ENCODE measurements at regions not wholly inside any gene's neighbourhood (a gene's known extent, or its start where the extent isn't known, plus 50 kb on each side); places are given as distances from the start of the nearest gene placed in this dataset.

DNA sequence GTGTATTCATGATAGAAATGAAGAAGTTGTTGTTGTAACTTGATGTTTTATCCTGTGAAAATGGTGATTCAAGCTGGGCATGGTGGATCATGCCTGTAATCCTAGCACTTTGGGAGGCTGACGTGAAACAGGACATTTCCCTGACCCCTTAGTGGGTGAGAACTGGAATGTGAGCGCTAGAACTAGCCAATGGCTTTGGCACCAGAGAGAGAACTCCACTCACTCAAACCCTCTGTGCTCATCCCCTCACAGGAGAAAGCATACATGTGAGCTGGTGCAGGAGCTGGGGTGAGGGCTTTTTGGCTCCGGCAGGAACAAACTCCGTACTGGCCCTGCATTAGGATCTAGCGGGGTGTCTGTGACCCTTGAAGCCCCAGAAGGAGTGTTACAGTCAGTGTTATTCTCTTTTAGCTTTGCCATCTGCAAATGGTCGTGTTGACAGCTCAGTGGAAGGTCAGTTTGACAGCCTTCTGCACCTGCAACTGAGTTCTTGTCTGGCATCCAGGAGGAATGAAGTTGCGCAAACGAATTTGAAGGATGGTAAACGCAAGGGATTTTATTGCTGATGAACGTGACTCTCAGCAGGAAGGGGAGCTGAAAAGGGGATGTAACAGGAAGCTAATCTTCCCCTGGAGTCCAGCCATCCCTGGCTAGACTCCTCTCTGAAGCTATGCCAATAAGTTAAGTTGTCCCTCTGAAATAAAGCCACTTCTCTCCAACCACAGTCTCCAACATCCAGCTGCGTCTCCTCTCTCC lies 1016.6 kb upstream of the CADM2 start:
- no peaks in the 10 kb centered on the region for H3K36me3 Mint-ChIP-seq (ENCODE audit: low read depth, unreplicated experiment)
- H2AFZ ChIP-seq (ENCODE audit: low read depth, low read length): no peak overlapping the region
- H3K27ac Mint-ChIP-seq (ENCODE audit: unreplicated experiment): no peak overlapping the region
- no peaks in the 10 kb centered on the region for H3K36me3 ChIP-seq (ENCODE audit: insufficient read depth, low read length)
- H3K9ac ChIP-seq (ENCODE audit: low read length): no peak overlapping the region
- H3K9me3 ChIP-seq (ENCODE audit: insufficient read depth, low read depth, low read length): no peaks in the 10 kb centered on the region
- H3K27ac ChIP-seq (ENCODE audit: low read depth, low read length): no peak overlapping the region
- H3K4me1 Mint-ChIP-seq (ENCODE audit: low read depth, unreplicated experiment): no peaks in the 10 kb centered on the region
- DNase-seq (ENCODE audit: low read depth) (no peak), FAIRE-seq (no peak)
- H3K4me1 ChIP-seq (ENCODE audit: insufficient read depth, low read length): no peaks in the 10 kb centered on the region
- TF ChIP-seq EZH2 (IDR thresholded peaks at IDR 0.05; ENCODE audit: insufficient read depth, low read length): no peak
- no peak for TF ChIP-seq CTCF (IDR thresholded peaks at IDR 0.05; ENCODE audit: insufficient read depth, low read depth, low read length)
- no peak overlapping the region for H3K4me3 ChIP-seq (ENCODE audit: insufficient read depth, low read depth, low read length)
- H3K4me3 Mint-ChIP-seq (ENCODE audit: unreplicated experiment): no peak overlapping the region
- no peaks in the 10 kb centered on the region for H3K79me2 ChIP-seq (ENCODE audit: insufficient read depth, low read length)
- no peak overlapping the region for H3K4me2 ChIP-seq (ENCODE audit: low read length)
- H4K20me1 ChIP-seq (ENCODE audit: insufficient read depth, low read length): no peaks in the 10 kb centered on the region
- no peaks in the 10 kb centered on the region for H3K27me3 Mint-ChIP-seq (ENCODE audit: low read depth, unreplicated experiment)
- no peaks in the 10 kb centered on the region for H3K27me3 ChIP-seq (ENCODE audit: insufficient read depth, low read length)
- no peaks in the 10 kb centered on the region for H3K9me3 Mint-ChIP-seq (ENCODE audit: unreplicated experiment)

- H3K4me2 ChIP-seq (ENCODE audit: low read length): no peak overlapping the region
- Mint-ChIP-seq H3K4me3 (ENCODE audit: unreplicated experiment) (no peak overlapping the region), H3K36me3 (ENCODE audit: low read depth, unreplicated experiment) (no peaks in the 10 kb centered on the region), H3K27ac (ENCODE audit: unreplicated experiment) (no peak overlapping the region), H3K4me1 (ENCODE audit: low read depth, unreplicated experiment) (no peaks in the 10 kb centered on the region), H3K9me3 (ENCODE audit: unreplicated experiment) (no peaks in the 10 kb centered on the region), H3K27me3 (ENCODE audit: low read depth, unreplicated experiment) (no peaks in the 10 kb centered on the region)
- H4K20me1 ChIP-seq (ENCODE audit: insufficient read depth, low read length): no peaks in the 10 kb centered on the region
- H3K4me1 ChIP-seq (ENCODE audit: insufficient read depth, low read length): no peaks in the 10 kb centered on the region
- H3K9ac ChIP-seq (ENCODE audit: low read length): no peak overlapping the region
- H3K27ac ChIP-seq (ENCODE audit: low read depth, low read length): no peak overlapping the region
- no peaks in the 10 kb centered on the region for H3K36me3 ChIP-seq (ENCODE audit: insufficient read depth, low read length)
- H3K9me3 ChIP-seq (ENCODE audit: insufficient read depth, low read depth, low read length): no peaks in the 10 kb centered on the region
- DNase-seq (ENCODE audit: low read depth): no peak
- TF ChIP-seq EZH2 (IDR thresholded peaks at IDR 0.05; ENCODE audit: insufficient read depth, low read length): no peak
- TF ChIP-seq CTCF (IDR thresholded peaks at IDR 0.05; ENCODE audit: insufficient read depth, low read depth, low read length): no peak
- H3K4me3 ChIP-seq (ENCODE audit: insufficient read depth, low read depth, low read length): no peak overlapping the region
- H3K27me3 ChIP-seq (ENCODE audit: insufficient read depth, low read length): no peaks in the 10 kb centered on the region
- H3K79me2 ChIP-seq (ENCODE audit: insufficient read depth, low read length): no peaks in the 10 kb centered on the region
- H2AFZ ChIP-seq (ENCODE audit: low read depth, low read length): no peak overlapping the region
- no peak for FAIRE-seq
Measured at GRCh38 chr3:83946049-83946448, 1012.7 kb upstream of the CADM2 start.

DNA sequence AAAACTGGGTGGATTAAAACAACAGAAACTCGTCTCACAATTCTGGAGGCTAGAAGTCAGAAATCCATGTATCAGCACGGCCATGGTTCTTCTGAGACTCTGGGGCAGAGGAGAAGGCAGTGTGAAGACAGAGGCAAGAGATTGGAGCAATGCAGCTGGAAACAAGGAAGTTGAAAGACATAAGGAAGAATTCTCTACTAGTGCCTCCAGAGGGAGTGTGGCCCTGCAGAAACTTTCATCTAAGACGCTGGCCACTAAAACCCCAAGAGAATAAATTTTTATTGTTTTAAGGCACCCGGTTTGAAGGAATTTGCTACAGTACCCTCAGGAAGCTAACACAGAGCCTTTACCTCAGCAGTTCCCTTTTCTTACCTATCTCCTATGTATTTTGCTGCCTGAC lies 1012.2 kb upstream of the CADM2 start:
- Mint-ChIP-seq H3K27ac (ENCODE audit: unreplicated experiment) (no peak overlapping the region), H3K27me3 (ENCODE audit: low read depth, unreplicated experiment) (no peaks in the 10 kb centered on the region), H3K4me1 (ENCODE audit: low read depth, unreplicated experiment) (no peaks in the 10 kb centered on the region), H3K36me3 (ENCODE audit: low read depth, unreplicated experiment) (no peaks in the 10 kb centered on the region), H3K9me3 (ENCODE audit: unreplicated experiment) (no peaks in the 10 kb centered on the region), H3K4me3 (ENCODE audit: unreplicated experiment) (no peak overlapping the region)
- H4K20me1 ChIP-seq (ENCODE audit: insufficient read depth, low read length): no peaks in the 10 kb centered on the region
- H3K79me2 ChIP-seq (ENCODE audit: insufficient read depth, low read length): no peaks in the 10 kb centered on the region
- no peak overlapping the region for H3K27ac ChIP-seq (ENCODE audit: low read depth, low read length)
- H3K9ac ChIP-seq (ENCODE audit: low read length): no peak overlapping the region
- DNase-seq (ENCODE audit: low read depth) (no peak), FAIRE-seq (no peak)
- no peak overlapping the region for H3K4me3 ChIP-seq (ENCODE audit: insufficient read depth, low read depth, low read length)
- H3K36me3 ChIP-seq (ENCODE audit: insufficient read depth, low read length): no peaks in the 10 kb centered on the region
- no peaks in the 10 kb centered on the region for H3K27me3 ChIP-seq (ENCODE audit: insufficient read depth, low read length)
- TF ChIP-seq CTCF (IDR thresholded peaks at IDR 0.05; ENCODE audit: insufficient read depth, low read depth, low read length) (no peak), EZH2 (IDR thresholded peaks at IDR 0.05; ENCODE audit: insufficient read depth, low read length) (no peak)
- H2AFZ ChIP-seq (ENCODE audit: low read depth, low read length): no peak overlapping the region
- no peaks in the 10 kb centered on the region for H3K9me3 ChIP-seq (ENCODE audit: insufficient read depth, low read depth, low read length)
- H3K4me2 ChIP-seq (ENCODE audit: low read length): no peak overlapping the region
- no peaks in the 10 kb centered on the region for H3K4me1 ChIP-seq (ENCODE audit: insufficient read depth, low read length)
